GM18867 (cell line): ENCODE measurements at regions not wholly inside any gene's neighbourhood (a gene's known extent, or its start where the extent isn't known, plus 50 kb on each side); places are given as distances from the start of the nearest gene placed in this dataset.

Experiments
- ATAC-seq: cut with Tn5 transposase; IDR thresholded peaks from one replicate; pipeline ENCODE4 v1.9.1; 2021; ENCODE audit warnings: mild to moderate bottlenecking, moderate library complexity; ENCODE audit not compliant: unreplicated experiment

- ATAC-seq: no peak
These were observed 161.9 kb downstream of the HGF start for GRCh38 chr7:81607987-81608386.

GRCh38 chr7:81606078-81606863 is 163.6 kb downstream of the HGF start:
- no peak for ATAC-seq

GRCh38 chr7:81605493-81605892 is 164.4 kb downstream of the HGF start:
- ATAC-seq: no peak

DNA sequence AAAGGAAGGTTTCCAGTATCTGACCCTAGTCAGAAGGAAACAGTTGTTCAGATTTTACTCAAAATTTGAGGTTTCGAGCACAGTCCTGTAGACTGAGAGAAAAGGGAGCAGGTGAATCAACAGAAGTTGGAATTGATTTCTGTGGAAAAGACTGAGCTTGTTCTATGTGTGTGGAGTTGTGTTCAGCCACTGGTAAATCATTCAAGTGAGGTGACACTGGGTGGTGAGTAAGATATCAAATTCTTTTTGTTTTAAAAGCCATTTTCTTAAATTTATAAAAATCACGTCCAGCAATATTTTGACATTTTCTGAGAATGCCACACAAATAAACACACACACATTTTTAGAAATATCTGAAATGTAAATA is 165.1 kb downstream of the HGF start:
- ATAC-seq: no peak

DNA sequence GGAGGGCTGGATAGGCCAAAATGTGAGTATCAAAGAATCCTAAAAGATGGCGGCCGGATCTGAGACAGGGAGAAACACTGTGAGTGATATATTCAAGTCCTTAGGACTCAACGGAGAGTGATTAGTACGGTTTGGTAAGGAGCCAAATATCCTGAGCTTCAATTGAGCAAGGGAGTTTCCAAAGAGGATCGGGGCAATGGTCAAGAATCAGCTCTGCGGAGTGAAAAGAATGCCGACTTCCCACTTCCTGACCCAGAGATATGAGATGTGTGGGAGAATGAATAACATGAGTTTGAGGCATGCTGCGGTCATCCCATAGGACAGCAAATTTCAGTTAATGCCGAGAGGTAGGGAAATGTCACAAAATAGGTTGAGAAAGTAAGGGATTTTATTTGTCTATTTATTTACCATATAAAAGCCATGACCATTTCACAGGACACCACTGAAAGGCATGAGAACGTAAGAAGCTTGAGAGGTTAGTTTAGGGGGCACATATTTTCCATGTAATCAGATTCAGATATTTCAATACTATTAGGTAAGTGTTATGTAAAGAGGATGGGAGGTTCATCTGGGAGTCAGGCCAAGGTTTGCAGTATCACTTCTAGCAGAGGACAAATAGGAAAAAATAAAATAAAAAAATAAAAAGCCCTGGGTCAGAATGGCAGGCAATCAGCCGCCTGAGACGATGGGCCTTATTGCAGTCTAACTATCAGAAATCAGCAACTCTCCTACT is 165.6 kb downstream of the HGF start:
- no peak for ATAC-seq

DNA sequence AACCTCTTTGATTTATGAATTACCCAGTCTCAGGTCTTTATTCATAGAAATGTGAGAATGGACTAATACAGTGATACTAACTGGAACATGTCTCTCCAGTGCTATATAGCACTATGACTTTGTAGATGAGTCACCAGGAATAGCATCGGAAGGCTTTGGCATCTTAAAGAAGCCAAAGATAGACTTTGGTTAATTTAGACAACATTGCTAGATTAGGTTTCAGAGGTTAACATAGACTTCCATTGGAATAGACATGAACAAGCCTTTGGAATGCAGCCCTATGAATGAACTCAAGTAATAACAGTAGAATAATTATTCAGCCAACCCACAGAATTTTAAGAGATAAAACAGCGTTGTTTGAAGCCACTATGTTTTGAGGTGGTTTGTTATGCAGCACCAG is 169.2 kb downstream of the HGF start:
- ATAC-seq: no peak

GRCh38 chr7:81598951-81599350 is 170.9 kb downstream of the HGF start:
- peak; percentile 44 for ATAC-seq

- no peak for ATAC-seq
These were observed 175.1 kb downstream of the HGF start for GRCh38 chr7:81594767-81595166.

GRCh38 chr7:81590131-81590530 is 179.7 kb downstream of the HGF start:
- ATAC-seq: no peak

DNA sequence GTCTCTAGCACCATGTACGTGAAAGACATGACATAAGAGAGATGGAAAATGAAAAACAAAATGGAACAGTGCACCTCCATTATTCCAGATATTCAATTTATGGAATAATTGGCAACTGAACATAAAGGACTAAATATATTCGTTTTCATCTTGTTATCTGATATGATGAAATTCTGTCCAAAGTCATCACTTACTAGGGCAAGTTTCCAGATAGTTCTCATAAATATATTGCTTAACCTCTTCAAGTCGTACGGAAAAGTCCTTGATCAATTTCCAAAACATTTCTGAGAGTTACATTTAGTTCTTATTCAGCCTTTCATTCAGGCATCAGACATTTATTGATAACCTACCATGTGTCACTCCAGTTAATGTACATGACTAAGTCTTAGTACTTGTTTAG is 185.2 kb downstream of the HGF start:
- ATAC-seq: no peak

DNA sequence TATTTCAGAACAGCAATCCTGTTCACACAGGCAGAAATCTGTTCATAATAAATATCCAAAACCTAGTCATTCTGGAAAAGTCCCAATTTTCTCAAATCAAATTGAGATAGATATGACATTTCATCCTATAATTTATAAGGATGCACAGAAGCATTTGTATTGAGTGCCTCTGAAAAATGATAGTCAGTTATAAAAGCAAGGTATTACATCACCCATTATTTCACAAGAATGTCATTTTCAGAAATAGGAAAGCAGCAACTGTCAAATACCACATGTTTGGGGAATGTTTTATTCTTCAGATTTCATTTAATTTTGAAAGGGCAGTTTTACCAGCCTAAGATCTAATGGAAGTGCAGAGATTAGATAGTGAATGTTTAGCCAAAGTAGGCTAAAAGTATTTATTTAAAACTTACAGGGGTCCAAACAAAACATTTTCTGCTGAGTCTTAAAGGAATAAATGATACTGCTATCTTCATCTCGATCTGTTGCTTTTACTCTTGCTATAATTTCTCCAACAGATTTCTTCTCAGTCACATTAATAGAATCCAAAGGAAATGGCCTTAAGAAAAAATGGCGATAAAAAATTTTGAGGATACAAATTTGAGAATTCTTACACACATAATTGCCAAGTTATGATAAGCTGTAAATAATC is 185.8 kb downstream of the HGF start:
- no peak for ATAC-seq

- no peak for ATAC-seq
These were observed 186.8 kb downstream of the HGF start for GRCh38 chr7:81583090-81583489.

DNA sequence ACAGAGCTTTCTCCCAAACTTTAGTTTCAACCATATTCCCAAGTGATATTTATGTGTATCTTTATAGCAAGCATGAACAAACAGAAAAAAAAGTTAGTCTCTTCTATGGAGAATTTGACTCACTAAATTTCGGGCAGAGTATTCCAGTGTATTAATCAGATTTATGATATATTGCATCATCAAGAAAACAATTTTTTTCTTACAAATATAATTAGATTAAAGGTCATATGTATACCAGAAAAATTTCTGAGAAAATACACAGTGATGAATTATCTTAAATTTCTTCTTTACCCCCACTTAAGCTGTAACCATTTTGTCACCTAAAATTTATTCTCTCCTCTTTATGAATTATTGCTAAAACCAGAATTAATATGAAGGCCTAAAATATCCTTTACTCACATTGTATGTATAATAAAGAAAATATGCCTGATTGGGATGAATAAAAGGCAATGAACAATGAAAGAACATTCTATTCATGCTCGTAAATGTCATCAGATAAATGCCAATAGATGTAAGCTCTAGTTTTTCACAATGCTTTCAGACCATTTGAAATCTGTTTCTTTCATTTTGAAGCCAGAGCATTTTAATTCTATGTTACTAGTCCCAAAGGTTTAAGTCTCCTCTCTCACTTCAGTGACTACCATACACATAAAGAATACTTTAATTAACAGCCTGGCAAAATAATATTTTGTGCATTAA is 192.1 kb downstream of the HGF start:
- no peak for ATAC-seq

DNA sequence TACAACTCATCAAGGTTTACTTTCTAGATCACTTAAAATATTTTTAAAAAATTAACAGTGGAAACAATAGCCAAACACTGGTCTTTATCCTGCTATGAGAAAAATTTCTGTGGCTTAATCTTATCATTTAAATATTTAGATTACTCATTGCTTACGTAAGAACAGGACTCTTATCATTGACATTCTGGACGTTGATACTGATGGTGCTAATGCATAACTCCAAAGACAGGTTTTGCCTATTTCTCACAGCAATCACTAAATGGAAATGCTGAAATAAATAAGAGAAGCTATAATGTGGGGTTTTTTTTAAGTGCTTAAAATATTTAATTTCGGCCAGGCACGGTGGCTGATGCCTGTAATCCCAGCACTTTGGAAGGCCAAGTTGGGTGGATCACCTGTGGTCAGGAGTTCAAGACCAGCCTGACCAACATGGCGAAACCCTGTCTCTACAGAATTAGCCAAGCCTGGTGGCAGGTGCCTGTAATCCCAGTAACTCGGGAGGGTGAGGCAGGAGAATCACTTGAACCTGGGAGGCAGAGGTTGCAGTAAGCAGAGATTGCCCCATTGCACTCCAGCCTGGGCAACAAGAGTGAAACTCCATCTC is 195.0 kb downstream of the HGF start:
- ATAC-seq: no peak

DNA sequence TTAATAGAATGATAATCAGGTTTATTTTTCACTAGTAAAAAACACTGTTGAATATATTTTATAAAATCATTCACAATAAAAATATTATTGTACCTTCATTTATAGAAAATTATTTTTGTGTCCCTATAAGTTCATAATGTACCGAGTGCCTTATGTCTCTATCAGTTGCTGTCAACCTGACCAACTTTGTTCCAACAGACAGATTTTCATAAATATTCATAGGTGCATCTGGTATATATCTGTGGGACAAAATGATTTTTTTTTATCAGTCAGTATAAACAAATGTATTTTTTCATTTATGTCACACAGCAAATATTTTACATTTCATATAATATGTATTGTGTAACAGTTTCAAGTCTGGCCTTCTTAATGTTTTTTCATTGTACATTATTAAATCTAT is 195.9 kb downstream of the HGF start:
- no peak for ATAC-seq

GRCh38 chr7:81573128-81573527 is 196.7 kb downstream of the HGF start:
- no peak for ATAC-seq

- ATAC-seq: no peak
These were observed 207.3 kb downstream of the HGF start for GRCh38 chr7:81562581-81562980.

GRCh38 chr7:81560708-81561107 is 209.1 kb downstream of the HGF start:
- ATAC-seq: no peak

GRCh38 chr7:81549484-81550016 is 220.3 kb downstream of the HGF start:
- no peak for ATAC-seq

GRCh38 chr7:81534996-81535395 is 234.9 kb downstream of the HGF start:
- no peak for ATAC-seq

- no peak for ATAC-seq
These were observed 235.4 kb downstream of the HGF start for GRCh38 chr7:81534446-81534845.
